GM12874 (cell line): ENCODE measurements at regions not wholly inside any gene's neighbourhood (a gene's known extent, or its start where the extent isn't known, plus 50 kb on each side); places are given as distances from the start of the nearest gene placed in this dataset.

Experiments
- CTCF ChIP-seq: IDR thresholded peaks from 2 replicates; pipeline ENCODE4 v1.5.1; 2011; ENCODE audit warnings: low read depth, mild to moderate bottlenecking, control low read depth, low read length, moderate library complexity; ENCODE audit not compliant: insufficient read depth

- no peak for TF ChIP-seq CTCF
These were observed 119.9 kb downstream of the ETAA1 start for GRCh38 chr2:67516899-67517530.

GRCh38 chr2:67522148-67522547 is 125.0 kb downstream of the ETAA1 start:
- TF ChIP-seq CTCF: no peak

GRCh38 chr2:67524213-67524612 is 127.1 kb downstream of the ETAA1 start:
- no peak for TF ChIP-seq CTCF

GRCh38 chr2:67524777-67525176 is 127.6 kb downstream of the ETAA1 start:
- TF ChIP-seq CTCF: no peak

GRCh38 chr2:67526283-67526682 is 129.2 kb downstream of the ETAA1 start:
- no peak for TF ChIP-seq CTCF

- no peak for TF ChIP-seq CTCF
These were observed 131.2 kb downstream of the ETAA1 start for GRCh38 chr2:67528320-67528719.

GRCh38 chr2:67532387-67532786 is 135.3 kb downstream of the ETAA1 start:
- TF ChIP-seq CTCF: no peak

GRCh38 chr2:67534745-67535144 is 137.6 kb downstream of the ETAA1 start:
- TF ChIP-seq CTCF: no peak
